Neuronal stem cell (in vitro differentiated cells): ENCODE measurements at regions not wholly inside any gene's neighbourhood (a gene's known extent, or its start where the extent isn't known, plus 50 kb on each side); places are given as distances from the start of the nearest gene placed in this dataset.
A peak's percentile ranks its signal among the peaks of the same experiment; 100 is the strongest.

ENCODE experiments used
- DNase-seq: peaks from one replicate; pipeline ENCODE4 v3.0.0-alpha.2; 2013; ENCODE audit warnings: low spot score
- H2AFZ ChIP-seq: one replicate; pipeline ENCODE4 v1.6.1; 2013; ENCODE audit warnings: mild to moderate bottlenecking, low read length, inconsistent platforms
- H2AK5ac ChIP-seq: 2 replicates; pipeline ENCODE4 v1.6.1; 2013; ENCODE audit warnings: low read depth, mild to moderate bottlenecking, inconsistent platforms, low read length, moderate library complexity, mixed read lengths
- H2BK120ac ChIP-seq: 2 replicates; pipeline ENCODE4 v1.6.1; 2013; ENCODE audit warnings: low read depth, mild to moderate bottlenecking, inconsistent platforms, low read length, moderate library complexity, mixed read lengths
- H2BK12ac ChIP-seq: one replicate; pipeline ENCODE4 v1.6.1; 2013; ENCODE audit warnings: low read length, inconsistent platforms
- H2BK15ac ChIP-seq: 2 replicates; pipeline ENCODE4 v1.6.1; 2013; ENCODE audit warnings: mild to moderate bottlenecking, low read length, inconsistent platforms, mixed read lengths
- H2BK5ac ChIP-seq: one replicate; pipeline ENCODE4 v1.6.1; 2013; ENCODE audit warnings: inconsistent platforms, mild to moderate bottlenecking, low read length, moderate library complexity
- H3K14ac ChIP-seq: one replicate; pipeline ENCODE4 v1.6.1; 2013; ENCODE audit warnings: low read length, inconsistent platforms
- H3K18ac ChIP-seq: 2 replicates; pipeline ENCODE4 v1.6.1; 2013; ENCODE audit warnings: low read length, inconsistent platforms
- H3K23ac ChIP-seq: 2 replicates; pipeline ENCODE4 v1.6.1; 2013; ENCODE audit warnings: low read depth, mild to moderate bottlenecking, mixed read lengths, low read length, inconsistent platforms; ENCODE audit not compliant: poor library complexity
- H3K27ac ChIP-seq: replicated peaks from 3 replicates; pipeline ENCODE4 v1.5.1; 2013; ENCODE audit warnings: low read length, inconsistent platforms
- H3K27me3 ChIP-seq, 3 experiments: 2 replicates each; pipeline ENCODE4 v1.6.1; 2013; ENCODE audit warnings: low read length in 3 of 3, mild to moderate bottlenecking in 2 of 3, inconsistent platforms in 1 of 3, low read depth in 1 of 3, mixed read lengths in 1 of 3, moderate library complexity in 1 of 3; ENCODE audit not compliant: control insufficient read depth in 3 of 3, insufficient read depth in 3 of 3
- H3K36me3 ChIP-seq, 2 donors: replicated peaks in 1 of 2; 2 replicates each; pipeline ENCODE4 v1.6.1; 2013; ENCODE audit warnings: low read length in 2 of 2; ENCODE audit not compliant: control insufficient read depth in 2 of 2, insufficient read depth in 2 of 2
- H3K4ac ChIP-seq: 2 replicates; pipeline ENCODE4 v1.6.1; 2013; ENCODE audit warnings: inconsistent platforms, mild to moderate bottlenecking, low read length, moderate library complexity
- H3K4me1 ChIP-seq, 2 donors: 1 replicate in 1 of 2; 2 replicates in 1 of 2; pipeline ENCODE4 v1.6.1; 2013; ENCODE audit warnings: low read length in 2 of 2, low read depth in 1 of 2; ENCODE audit not compliant: control insufficient read depth in 2 of 2, insufficient read depth in 1 of 2
- H3K4me2 ChIP-seq: one replicate; pipeline ENCODE4 v1.6.1; 2013; ENCODE audit warnings: mild to moderate bottlenecking, low read length, inconsistent platforms; ENCODE audit not compliant: insufficient read depth, poor library complexity, severe bottlenecking
- H3K4me3 ChIP-seq, 2 donors: 2 replicates each; pipeline ENCODE4 v1.5.1; 2013; ENCODE audit warnings: low read length in 2 of 2, mild to moderate bottlenecking in 2 of 2, inconsistent platforms in 1 of 2, moderate library complexity in 1 of 2
- H3K79me1 ChIP-seq: one replicate; pipeline ENCODE4 v1.6.1; 2013; ENCODE audit warnings: low read depth, mild to moderate bottlenecking, inconsistent platforms, low read length, moderate library complexity
- H3K9ac ChIP-seq: one replicate; pipeline ENCODE4 v1.6.1; 2013; ENCODE audit warnings: mild to moderate bottlenecking, low read depth, low read length, inconsistent platforms; ENCODE audit not compliant: poor library complexity
- H3K9me3 ChIP-seq, 2 donors: replicated peaks in 1 of 2; 2 replicates each; pipeline versions ENCODE3 to v1.6.1; 2013; ENCODE audit warnings: low read length in 2 of 2, mild to moderate bottlenecking in 2 of 2, inconsistent platforms in 1 of 2, low read depth in 1 of 2, mixed read lengths in 1 of 2, moderate library complexity in 1 of 2; ENCODE audit not compliant: control insufficient read depth in 2 of 2, insufficient read depth in 1 of 2
- H4K8ac ChIP-seq: one replicate; pipeline ENCODE4 v1.6.1; 2013; ENCODE audit warnings: low read depth, mild to moderate bottlenecking, inconsistent platforms, low read length, moderate library complexity
- H4K91ac ChIP-seq: one replicate; pipeline ENCODE4 v1.6.1; 2013; ENCODE audit warnings: low read length, low read depth, mild to moderate bottlenecking, inconsistent platforms; ENCODE audit not compliant: poor library complexity
- WGBS, 2 donors: extraction: QIAGEN DNeasy Blood & Tissue Kit; methylation state at CpG; one replicate each; pipeline ENCODE4 v1.1.7; 2013; ENCODE audit warnings: missing lambda C conversion rate in 2 of 2, mixed read lengths in 1 of 2; ENCODE audit not compliant: insufficient read length in 2 of 2, insufficient replicate concordance in 1 of 2; ENCODE audit errors: extremely low coverage in 2 of 2; 5-methylcytosine and 5-hydroxymethylcytosine counted together

DNA sequence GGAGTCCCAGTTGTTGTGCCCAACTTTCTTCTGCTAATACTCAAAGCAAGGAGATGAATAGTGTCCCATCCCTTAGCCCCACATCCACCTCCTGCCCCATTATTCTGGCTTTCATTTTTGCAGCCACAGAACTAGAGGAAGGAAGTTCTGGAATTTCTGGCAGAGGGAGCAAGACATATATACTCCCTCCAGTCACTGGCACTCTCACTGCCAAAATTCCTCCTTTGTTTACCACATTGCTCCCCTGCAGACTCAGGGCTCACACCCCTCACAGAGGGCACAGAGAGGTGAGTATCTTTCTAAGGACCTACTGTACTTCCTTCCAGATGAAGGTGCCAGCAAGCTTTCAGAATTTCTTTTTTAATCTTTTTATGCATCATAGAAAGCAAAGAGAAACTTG lies 168.0 kb upstream of the ID4 start:
- Histone ChIP-seq H3K14ac (no peak overlapping the region), H3K9ac (no peak overlapping the region), H2BK120ac (no peak overlapping the region), H3K23ac (no peak overlapping the region), H4K8ac (no peak overlapping the region), H3K36me3 (no peaks in the 10 kb centered on the region), H3K4me3 (no peak overlapping the region), H3K4ac (no peak overlapping the region), H3K9me3 (no peaks in the 10 kb centered on the region), H3K79me1 (no peaks in the 10 kb centered on the region), H3K27me3 (no peaks in the 10 kb centered on the region), H3K4me1 (peaks cover 3 to 6% of the 10 kb centered on the region in 2 donors), H3K18ac (no peak overlapping the region), H3K4me2 (no peak overlapping the region), H3K27ac (no peak overlapping the region), H2AK5ac (no peak overlapping the region), H2BK12ac (no peak overlapping the region), H2BK15ac (no peak overlapping the region), H2AFZ (no peak overlapping the region), H4K91ac (no peak overlapping the region), H2BK5ac (no peak overlapping the region)
- no peak for DNase-seq

DNA sequence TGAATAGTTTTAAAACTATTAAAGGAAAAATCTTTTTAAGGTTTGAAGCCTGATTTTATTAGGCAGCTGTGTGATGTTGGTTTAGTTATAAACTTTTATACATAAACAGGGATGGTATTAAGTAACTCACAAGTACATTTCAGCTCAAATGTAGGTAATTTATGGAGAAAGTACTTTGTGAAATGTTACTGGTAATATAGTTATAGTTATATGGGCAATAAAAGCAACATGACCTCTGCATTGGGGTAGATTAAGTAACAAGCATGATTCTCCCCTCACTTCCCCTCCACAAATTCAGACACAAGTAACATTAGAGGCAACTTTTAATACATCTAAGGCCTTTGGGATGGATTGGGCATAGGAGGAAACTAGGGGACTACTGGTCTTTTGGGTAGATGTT lies 154.3 kb upstream of the ID4 start:
- Histone ChIP-seq H3K18ac (no peak overlapping the region), H2BK120ac (no peak overlapping the region), H3K23ac (no peak overlapping the region), H2BK12ac (no peak overlapping the region), H3K9ac (no peak overlapping the region), H3K4me3 (no peak overlapping the region), H3K4me2 (no peak overlapping the region), H3K9me3 (peaks cover 0 to 7% of the 10 kb centered on the region in 2 donors), H3K4me1 (no peaks in the 10 kb centered on the region), H4K8ac (no peak overlapping the region), H3K27ac (no peak overlapping the region), H3K14ac (no peak overlapping the region), H2AFZ (no peak overlapping the region), H3K4ac (no peak overlapping the region), H2BK15ac (no peak overlapping the region), H3K27me3 (no peaks in the 10 kb centered on the region), H2AK5ac (no peak overlapping the region), H3K79me1 (no peaks in the 10 kb centered on the region), H3K36me3 (no peaks in the 10 kb centered on the region), H2BK5ac (no peak overlapping the region), H4K91ac (no peak overlapping the region)
- DNase-seq, result no peak

DNA sequence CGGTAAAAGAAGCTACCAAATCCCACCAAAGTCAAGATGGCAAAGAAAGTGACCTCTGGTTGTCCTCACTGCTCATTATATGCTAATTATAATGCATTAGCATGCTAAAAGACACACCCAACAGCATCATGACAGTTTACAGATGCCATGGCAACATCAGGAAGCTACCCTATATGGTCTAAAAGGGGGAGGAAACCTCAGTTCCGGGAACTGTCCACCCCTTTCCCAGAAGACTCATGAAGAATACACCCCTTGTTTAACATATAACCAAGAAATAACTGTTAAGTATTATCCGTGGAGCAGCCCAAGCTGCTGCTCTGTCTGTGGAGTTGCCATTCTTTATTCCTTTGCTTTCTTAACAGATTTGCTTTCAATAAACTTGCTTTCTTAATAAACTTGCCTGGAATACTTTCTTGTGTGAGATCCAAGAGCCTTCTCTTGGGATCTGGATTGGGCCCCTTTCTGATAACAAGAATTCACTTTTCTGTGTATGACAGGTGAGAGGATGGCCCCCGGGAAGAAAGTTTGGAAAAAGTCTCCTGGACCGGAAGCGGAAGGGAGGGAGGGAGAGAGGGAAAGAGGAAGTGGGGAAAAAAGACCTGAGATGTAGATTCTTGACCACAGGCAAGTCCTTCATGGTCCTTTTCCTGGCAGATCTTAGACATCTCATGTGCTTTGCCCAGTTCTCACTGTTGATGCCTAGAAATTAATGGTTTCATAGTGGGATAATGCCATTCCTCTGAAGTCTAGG lies 146.7 kb upstream of the ID4 start:
- no peak overlapping the region for H3K27ac ChIP-seq
- no peaks in the 10 kb centered on the region for H3K27me3 ChIP-seq
- H3K4me3 ChIP-seq, result peak overlapping the region in 1 of 2 donors; percentile 55

DNA sequence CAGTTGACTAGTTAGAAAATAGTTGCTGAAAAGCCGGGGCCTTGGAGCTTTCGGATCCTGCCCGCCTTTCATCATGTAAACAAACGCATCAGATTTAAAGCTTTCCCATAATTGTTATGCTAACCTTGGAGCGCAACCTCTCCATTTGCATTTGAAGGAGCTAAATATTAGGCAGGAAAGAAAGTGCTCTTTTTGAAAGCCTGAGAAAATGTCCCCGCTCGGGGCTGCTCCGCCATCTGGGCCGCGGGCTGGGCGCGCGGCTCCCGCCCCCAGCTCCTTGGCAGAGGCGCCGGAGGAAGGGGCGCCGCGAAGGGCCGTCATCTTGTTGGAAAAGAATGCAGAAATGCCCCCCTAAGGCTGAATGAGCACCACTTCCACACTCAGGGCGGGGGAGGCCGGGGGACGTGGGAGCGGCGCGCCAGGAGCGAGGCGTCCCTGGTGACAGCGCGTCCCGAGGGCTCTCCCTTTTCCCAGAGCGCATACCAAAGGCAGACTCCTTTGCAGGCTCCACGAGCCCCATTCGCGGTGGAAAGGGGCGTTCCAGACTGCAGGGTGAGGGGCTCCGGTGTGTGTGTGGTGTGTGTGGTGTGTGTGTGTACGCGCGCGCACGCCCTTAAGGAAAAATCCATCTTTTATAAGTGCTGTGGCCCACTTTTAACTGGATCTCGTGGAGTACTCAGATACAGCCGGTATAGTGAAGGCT lies 145.6 kb upstream of the ID4 start:
- Histone ChIP-seq H3K4ac (no peak overlapping the region), H3K4me2 (peak overlapping the region; percentile 83), H4K91ac (peak overlapping the region; percentile 89), H3K4me3 (peak overlapping the region; percentile 55 to 78), H4K8ac (no peak overlapping the region), H3K27me3 (no peaks in the 10 kb centered on the region), H2BK120ac (no peak overlapping the region), H2BK5ac (peak overlapping the region; percentile 80), H3K9me3 (peaks cover 0 to 4% of the 10 kb centered on the region in 2 donors), H2BK12ac (no peak overlapping the region), H3K27ac (peak overlapping the region; percentile 71), H3K4me1 (peaks cover 3 to 19% of the 10 kb centered on the region in 2 donors), H3K36me3 (no peaks in the 10 kb centered on the region), H3K14ac (no peak overlapping the region), H2BK15ac (no peak overlapping the region), H2AFZ (peak overlapping the region; percentile 75), H3K9ac (peak overlapping the region; percentile 75), H3K18ac (peak overlapping the region; percentile 96), H2AK5ac (no peak overlapping the region), H3K79me1 (no peaks in the 10 kb centered on the region), H3K23ac (no peak overlapping the region)
- peak; percentile 64 for DNase-seq
- no CpG with 5 or more reads among the region's 44 CpGs for WGBS, 2 donors

More for the DNA sequence above, 146.7 kb upstream of the ID4 start:
- Histone ChIP-seq H2BK5ac (no peak overlapping the region), H2BK120ac (no peak overlapping the region), H3K4ac (no peak overlapping the region), H3K4me2 (no peak overlapping the region), H3K79me1 (no peaks in the 10 kb centered on the region), H2AK5ac (no peak overlapping the region), H3K4me1 (peaks cover 3 to 19% of the 10 kb centered on the region in 2 donors), H3K18ac (no peak overlapping the region), H3K9ac (no peak overlapping the region), H3K23ac (no peak overlapping the region), H3K9me3 (peaks cover 0 to 4% of the 10 kb centered on the region in 2 donors), H2AFZ (peak overlapping the region; percentile 75), H3K14ac (no peak overlapping the region), H4K8ac (no peak overlapping the region), H4K91ac (no peak overlapping the region), H3K36me3 (no peaks in the 10 kb centered on the region), H2BK15ac (no peak overlapping the region), H2BK12ac (no peak overlapping the region)
- no peak for DNase-seq
- no CpG with 5 or more reads among the region's 6 CpGs for WGBS, 2 donors
